Liver (tissue), 3 donors: ENCODE measurements at regions not wholly inside any gene's neighbourhood (a gene's known extent, or its start where the extent isn't known, plus 50 kb on each side); places are given as distances from the start of the nearest gene placed in this dataset.

Source experiments
- HNF4G ChIP-seq: IDR thresholded peaks from 2 replicates; pipeline ENCODE4 v1.6.1; 2016; ENCODE audit warnings: antibody characterized with exemption
- RAD21 ChIP-seq, 2 donors: IDR thresholded peaks; 2 replicates each; pipeline ENCODE4 v1.6.1; 2016; ENCODE audit warnings: antibody characterized with exemption in 2 of 2, mild to moderate bottlenecking in 2 of 2
- RXRA ChIP-seq, 2 donors: IDR thresholded peaks; 2 replicates each; pipeline ENCODE4 v1.6.1; 2017 to 2018; ENCODE audit warnings: antibody characterized with exemption in 2 of 2, mild to moderate bottlenecking in 1 of 2
- SP1 ChIP-seq: IDR thresholded peaks from 2 replicates; pipeline ENCODE4 v1.6.1; 2018; ENCODE audit warnings: antibody characterized with exemption, mild to moderate bottlenecking
- TAF1 ChIP-seq: conservative IDR thresholded peaks from 2 replicates; pipeline ENCODE4 v1.6.1; 2016; ENCODE audit warnings: antibody characterized with exemption, mild to moderate bottlenecking
- YY1 ChIP-seq: IDR thresholded peaks from 2 replicates; pipeline ENCODE4 v1.6.1; 2016; ENCODE audit warnings: antibody characterized with exemption, mild to moderate bottlenecking
- TF ChIP-seq, protein P1 (sequence below): fragments of 150-350 bp; IDR thresholded peaks from 2 replicates; pipeline ENCODE4 v1.5.1; 2017; ENCODE audit warnings: improper control_type of control experiment, low read depth, low read length; ENCODE audit not compliant: missing input control
- TF ChIP-seq, protein P2 (sequence below): IDR thresholded peaks from 2 replicates; pipeline ENCODE4 v1.6.1; 2016; ENCODE audit warnings: antibody characterized with exemption, mild to moderate bottlenecking
- donor health status: healthy.
- donor health status: healthy.

DNA sequence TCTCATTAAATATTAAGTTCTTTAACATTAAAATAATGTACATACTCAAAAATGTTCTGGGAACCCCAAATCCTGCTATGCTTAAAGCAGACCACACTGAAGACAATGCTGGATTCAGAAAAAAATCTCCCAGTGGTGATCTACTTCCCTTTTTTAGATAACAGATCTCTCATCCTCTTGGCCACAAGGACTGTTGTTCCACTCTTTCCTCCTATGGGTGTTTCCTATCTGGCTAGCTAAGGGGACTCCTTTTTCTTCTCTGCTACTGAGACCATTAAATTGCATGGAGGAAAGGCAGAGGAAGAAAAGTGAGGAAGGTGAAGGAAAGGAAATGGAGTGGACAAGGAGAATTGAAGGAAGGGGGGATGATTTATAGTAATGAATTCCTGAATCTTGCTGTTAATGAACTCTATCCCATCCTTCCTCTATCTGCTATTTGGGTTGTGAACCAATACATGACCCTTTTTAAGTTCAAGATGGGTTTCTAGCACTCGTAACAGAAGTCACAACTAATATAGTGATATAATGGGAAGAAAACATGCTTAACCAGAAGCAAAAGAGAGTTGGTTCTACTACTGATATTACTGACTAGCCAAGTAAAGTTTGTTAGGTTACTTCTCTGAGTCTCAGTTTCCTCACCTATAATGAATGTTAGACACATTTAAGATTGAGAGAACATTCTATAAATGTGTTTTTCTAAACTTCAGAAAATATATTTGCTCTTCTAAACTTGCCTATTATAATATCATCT lies 53.2 kb downstream of the PIK3C2A start:
- TF ChIP-seq RXRA (IDR thresholded peaks at IDR 0.05) (no peak), HNF4G (no peak), RAD21 (IDR thresholded peaks at IDR 0.05) (no peak), YY1 (no peak), SP1 (no peak), TAF1 (no peak)
- TF ChIP-seq, protein P1, sequence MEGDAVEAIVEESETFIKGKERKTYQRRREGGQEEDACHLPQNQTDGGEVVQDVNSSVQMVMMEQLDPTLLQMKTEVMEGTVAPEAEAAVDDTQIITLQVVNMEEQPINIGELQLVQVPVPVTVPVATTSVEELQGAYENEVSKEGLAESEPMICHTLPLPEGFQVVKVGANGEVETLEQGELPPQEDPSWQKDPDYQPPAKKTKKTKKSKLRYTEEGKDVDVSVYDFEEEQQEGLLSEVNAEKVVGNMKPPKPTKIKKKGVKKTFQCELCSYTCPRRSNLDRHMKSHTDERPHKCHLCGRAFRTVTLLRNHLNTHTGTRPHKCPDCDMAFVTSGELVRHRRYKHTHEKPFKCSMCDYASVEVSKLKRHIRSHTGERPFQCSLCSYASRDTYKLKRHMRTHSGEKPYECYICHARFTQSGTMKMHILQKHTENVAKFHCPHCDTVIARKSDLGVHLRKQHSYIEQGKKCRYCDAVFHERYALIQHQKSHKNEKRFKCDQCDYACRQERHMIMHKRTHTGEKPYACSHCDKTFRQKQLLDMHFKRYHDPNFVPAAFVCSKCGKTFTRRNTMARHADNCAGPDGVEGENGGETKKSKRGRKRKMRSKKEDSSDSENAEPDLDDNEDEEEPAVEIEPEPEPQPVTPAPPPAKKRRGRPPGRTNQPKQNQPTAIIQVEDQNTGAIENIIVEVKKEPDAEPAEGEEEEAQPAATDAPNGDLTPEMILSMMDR = no peak
- TF ChIP-seq, protein P2, sequence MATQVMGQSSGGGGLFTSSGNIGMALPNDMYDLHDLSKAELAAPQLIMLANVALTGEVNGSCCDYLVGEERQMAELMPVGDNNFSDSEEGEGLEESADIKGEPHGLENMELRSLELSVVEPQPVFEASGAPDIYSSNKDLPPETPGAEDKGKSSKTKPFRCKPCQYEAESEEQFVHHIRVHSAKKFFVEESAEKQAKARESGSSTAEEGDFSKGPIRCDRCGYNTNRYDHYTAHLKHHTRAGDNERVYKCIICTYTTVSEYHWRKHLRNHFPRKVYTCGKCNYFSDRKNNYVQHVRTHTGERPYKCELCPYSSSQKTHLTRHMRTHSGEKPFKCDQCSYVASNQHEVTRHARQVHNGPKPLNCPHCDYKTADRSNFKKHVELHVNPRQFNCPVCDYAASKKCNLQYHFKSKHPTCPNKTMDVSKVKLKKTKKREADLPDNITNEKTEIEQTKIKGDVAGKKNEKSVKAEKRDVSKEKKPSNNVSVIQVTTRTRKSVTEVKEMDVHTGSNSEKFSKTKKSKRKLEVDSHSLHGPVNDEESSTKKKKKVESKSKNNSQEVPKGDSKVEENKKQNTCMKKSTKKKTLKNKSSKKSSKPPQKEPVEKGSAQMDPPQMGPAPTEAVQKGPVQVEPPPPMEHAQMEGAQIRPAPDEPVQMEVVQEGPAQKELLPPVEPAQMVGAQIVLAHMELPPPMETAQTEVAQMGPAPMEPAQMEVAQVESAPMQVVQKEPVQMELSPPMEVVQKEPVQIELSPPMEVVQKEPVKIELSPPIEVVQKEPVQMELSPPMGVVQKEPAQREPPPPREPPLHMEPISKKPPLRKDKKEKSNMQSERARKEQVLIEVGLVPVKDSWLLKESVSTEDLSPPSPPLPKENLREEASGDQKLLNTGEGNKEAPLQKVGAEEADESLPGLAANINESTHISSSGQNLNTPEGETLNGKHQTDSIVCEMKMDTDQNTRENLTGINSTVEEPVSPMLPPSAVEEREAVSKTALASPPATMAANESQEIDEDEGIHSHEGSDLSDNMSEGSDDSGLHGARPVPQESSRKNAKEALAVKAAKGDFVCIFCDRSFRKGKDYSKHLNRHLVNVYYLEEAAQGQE = no peak
